ENCODE measurements at regions not wholly inside any gene's neighbourhood (a gene's known extent, or its start where the extent isn't known, plus 50 kb on each side); places are given as distances from the start of the nearest gene placed in this dataset.
"Not testable (repeated sequence)": the region's sequence is repeated elsewhere in the genome, so short reads cannot be mapped to it uniquely, and the experiment has no call there.

DNA sequence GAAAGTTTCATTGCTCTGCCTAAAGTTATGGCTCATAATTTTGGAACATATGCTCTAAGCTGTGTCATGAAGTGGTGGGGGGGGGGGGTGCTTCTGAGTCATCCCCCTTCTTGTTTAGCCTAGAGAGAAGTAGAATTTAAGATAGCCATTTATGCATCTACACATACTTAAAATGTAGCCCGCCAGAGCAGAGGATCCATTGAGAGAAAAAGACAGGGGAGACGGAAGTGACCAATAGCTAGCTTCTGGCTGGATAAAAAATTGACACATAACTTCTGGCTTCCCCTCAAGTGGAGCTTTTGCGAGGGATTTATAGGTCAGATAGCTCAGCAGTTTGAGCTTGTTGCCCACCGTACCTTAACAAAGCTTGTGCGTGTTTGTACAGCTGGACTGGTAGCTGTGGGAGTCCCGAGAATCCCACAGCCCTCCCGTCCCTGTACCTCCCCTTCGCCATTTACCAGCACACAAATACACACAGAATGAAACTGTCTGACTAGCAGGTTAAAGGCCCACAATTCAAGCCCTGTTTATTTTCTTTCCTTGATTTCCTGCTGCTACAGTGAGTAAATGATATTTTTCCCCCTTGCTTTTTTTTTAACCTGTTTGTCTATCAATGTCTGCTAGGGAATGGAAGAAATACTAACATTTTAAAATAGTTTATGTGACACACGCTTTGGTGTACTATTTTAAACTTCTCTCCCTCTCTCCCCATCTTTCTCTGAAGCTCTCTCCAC lies 232.6 kb upstream of the FERD3L start:
- intact Hi-C loops (cut with micrococcal nuclease), result no loop called here

- intact Hi-C loops (cut with micrococcal nuclease), result no loop called here
Measured at GRCh38 chr7:19376538-19376937, 231.3 kb upstream of the FERD3L start.

DNA sequence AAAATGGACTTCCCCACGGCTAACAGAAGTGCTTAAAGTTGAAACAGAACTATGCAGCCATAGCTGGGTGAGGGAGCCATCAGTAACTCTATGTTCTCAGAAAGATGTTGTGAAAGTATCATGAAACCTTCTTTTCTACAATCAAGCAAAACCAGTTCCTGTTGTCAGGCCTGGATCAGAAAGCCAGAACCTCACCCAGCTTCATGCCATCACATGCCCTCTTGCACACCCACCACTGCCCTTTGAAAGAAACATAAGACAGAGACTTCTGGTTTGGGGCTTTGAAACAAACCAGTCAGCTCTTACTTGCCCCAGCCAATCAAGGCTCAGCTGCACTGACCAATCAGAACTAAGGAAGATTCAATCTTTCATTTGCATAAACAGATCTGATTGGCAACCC lies 230.8 kb upstream of the FERD3L start:
- intact Hi-C loops (cut with micrococcal nuclease), result no loop called here

DNA sequence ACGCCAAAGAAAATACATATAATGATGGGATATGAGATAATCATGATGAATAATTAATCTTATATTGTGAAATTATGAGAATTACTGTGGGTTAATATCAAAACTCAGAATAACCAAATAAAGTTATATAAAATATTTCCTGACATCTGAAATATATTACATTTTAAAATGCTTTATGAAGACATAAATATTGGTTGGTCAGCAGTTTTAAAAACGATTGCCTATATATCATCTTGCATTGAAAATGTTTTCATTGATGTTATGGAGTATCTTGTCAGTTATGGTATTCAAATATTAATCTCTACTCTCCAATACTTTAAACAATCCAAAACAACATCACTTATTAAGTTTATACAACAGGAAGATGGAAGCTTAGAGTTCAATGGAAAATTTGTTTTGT lies 228.1 kb upstream of the FERD3L start:
- intact Hi-C loops (cut with micrococcal nuclease), result no loop called here

DNA sequence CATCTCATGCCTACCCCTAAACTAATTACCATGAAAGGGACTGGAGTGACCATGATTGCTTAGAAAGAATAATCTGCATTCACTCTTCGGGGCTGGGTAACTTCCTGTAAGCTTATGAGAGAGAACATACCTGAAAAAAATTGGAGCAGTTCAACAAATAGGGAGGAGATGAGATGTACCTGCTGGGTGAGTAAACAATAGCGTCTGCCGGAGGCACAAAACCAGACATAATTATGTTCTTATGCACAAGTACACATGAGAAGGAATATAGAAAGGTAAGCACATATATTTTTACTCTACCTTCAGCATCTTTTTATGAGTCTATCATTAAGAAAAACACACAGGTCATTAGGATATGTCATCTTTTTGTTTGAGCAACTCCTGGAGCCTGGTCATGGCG lies 224.6 kb upstream of the FERD3L start:
- intact Hi-C loops (cut with micrococcal nuclease), result no loop called here

DNA sequence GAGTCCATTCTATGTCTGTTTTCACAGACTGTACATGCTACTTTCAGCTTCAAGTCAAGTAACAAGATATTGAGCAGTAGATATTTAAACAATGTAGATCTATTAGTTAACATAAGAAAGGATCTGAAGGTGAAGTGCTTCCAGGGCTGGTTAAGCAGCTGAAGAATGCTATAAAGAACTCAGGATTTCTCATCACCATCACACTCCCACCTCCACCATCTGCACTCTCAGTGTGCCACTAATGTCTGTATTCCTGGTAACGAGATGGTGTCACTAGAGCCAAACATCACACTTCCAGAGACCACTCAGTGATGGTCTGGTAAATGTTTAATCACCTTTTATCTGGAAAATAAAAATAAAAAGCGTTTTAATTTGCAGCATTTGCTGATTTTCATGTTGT lies 224.0 kb upstream of the FERD3L start:
- intact Hi-C loops (cut with micrococcal nuclease), result no loop called here

GRCh38 chr7:19368491-19368925 lies 223.3 kb upstream of the FERD3L start:
- intact Hi-C loops (cut with micrococcal nuclease), result no loop called here

DNA sequence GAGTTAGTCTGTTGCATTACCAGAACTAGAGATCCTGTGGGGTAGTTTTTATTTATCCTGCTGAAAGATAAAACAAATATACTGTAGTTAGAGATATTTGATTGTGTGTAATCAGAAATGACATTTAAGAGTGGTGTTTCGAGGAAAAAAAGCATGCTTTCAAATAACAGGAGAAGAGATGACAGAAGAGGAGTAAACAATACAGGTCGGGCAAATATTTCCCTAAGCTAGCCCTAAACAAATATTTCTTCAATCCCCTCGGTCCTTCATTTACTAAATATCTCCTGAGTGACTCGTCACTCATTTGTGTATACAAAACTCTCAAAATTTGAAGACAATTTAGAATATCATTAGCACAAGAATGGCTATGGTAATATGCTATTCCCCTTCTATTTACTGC lies 219.7 kb upstream of the FERD3L start:
- intact Hi-C loops (cut with micrococcal nuclease), result no loop called here

- intact Hi-C loops (cut with micrococcal nuclease), result no loop called here
Measured at GRCh38 chr7:19362099-19362498, 216.9 kb upstream of the FERD3L start.

DNA sequence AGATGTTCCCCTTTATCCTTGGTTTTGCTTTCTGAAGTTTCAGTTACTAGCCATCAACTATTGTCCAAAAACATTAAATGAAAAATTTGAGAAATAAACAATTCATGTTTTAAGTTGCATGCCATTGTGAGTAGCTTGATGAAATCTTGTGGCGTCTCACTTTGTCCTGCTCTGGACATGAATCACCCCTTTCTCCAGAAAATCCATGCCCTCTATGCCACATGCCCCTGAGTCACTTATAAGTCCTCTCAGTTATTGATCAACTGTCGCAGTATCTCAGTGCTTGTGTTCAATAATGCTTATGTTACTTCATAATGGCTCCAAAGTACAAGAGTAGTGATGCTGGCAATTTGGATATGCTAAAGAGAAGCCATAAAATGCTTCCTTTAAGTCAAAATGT lies 208.0 kb upstream of the FERD3L start:
- intact Hi-C loops (cut with micrococcal nuclease), result no loop called here

DNA sequence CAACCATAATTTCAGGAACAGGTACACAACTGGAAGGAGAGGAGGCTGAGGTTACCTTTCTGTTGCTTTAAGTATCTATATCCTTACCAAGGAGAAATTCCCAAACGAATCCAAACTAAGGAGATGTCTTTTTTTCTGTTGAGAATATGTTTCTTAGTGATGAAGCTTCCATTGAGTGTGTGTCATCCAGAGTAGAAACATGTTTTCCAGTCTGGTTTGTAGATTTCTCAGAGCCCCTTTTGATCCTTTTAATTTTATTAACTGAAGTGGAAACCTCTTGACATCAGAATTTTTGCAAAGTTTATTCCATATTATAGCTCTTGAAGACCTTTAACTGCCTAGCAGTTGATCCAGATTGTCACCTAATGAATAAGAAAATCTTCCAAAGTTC lies 207.1 kb upstream of the FERD3L start:
- intact Hi-C loops (cut with micrococcal nuclease), result no loop called here

DNA sequence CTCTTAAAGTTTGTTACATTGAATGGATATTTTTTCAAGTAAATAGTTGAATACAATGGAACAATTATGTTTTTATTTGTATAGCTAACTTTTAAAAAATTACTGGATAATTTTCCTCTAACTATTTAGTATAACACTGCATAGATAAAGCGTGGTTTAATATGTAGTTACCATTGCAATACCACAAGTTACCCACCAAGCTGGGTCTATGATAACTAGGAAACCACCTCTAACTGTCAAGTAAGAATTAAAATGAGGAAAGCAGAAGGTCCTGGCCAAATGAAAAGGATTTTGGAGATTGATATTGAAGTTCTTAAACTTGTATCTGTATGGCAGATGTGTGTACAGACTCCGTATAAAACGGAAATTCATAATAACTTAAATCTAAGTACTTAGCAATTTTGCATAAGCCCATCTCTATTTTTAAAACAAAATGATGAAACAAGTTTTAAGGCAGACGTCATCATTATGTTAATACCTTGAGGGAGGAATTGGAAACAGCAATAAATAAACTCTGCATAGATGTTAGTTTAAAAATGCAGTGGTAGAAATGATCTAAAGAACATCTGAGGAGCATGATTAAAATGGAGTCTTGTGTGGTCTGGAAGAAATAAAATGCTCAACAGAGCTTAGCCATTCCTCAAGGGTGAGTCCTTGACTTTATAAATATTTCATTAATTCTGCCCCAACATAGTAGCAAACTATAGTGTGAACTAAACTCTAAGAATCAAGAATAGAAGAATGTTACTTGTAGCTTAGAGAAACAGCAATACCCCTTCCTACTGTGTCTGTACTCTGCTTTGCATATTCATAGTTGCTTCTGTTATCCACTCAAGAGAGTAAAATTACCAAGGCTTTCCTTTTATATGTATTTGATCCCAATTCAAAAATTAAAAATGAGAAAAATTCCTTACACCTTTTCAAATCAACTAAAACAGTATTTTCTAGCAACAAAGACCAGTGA lies 206.4 kb upstream of the FERD3L start:
- intact Hi-C loops (cut with micrococcal nuclease), result no loop called here

DNA sequence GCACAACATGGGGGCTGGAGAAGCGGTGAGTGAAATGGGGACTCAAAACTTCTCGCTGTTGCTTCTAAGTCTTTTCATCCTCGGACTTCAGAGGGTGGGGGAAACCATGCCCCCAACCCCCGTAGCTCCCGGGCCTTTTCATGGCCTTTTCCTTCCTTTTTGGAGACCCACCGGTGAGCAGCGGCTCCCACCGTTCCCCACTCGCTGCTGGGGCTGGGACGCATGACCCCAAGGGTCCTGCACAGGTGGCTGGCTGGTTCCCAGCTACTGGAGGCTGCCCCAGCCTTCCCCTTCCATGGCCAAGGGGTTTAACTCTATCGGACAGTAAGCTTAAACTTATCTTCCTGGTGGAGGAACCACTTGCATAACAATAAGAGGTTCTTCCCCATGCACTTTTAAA lies 194.3 kb upstream of the FERD3L start:
- intact Hi-C loops (cut with micrococcal nuclease), result no loop called here

DNA sequence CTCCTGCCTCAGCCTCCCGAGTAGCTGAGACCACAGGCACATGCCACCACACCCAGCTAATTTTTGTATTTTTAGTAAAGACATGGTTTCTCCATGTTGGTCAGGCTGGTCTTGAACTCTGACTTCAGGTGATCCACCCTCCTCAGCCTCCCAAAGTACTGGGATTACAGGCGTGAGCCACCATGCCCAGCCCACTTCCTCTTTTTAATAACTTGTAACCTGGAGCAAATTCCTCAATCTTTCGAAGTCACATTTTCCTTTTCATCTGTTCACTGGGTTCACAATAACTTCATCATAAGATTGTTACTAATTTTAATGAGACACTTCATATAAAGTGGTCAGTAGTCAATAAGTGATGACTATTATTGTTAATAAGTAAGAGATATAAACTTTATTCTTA lies 193.3 kb upstream of the FERD3L start:
- intact Hi-C loops (cut with micrococcal nuclease), result not testable (repeated sequence)

GRCh38 chr7:19336836-19337383 lies 191.7 kb upstream of the FERD3L start:
- intact Hi-C loops (cut with micrococcal nuclease), result no loop called here

DNA sequence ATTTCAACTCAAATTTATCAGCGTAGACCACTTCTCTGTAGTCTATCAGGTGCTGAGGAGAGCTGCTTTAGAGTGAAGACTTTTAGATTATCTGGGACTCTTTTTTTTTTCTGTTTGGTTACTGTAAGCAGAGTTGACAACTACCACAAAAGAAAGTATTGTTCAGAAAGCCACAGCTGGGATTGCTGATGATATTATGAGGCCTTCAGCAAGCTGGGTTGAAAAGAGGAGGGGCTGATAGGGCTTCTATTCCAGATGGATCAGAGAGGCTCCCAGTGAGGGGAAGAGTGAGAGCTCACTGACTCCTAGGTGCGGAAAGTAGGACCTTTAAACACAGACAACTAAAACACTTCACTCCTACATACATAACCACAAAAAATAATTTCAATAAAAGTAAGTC lies 188.5 kb upstream of the FERD3L start:
- intact Hi-C loops (cut with micrococcal nuclease), result no loop called here

DNA sequence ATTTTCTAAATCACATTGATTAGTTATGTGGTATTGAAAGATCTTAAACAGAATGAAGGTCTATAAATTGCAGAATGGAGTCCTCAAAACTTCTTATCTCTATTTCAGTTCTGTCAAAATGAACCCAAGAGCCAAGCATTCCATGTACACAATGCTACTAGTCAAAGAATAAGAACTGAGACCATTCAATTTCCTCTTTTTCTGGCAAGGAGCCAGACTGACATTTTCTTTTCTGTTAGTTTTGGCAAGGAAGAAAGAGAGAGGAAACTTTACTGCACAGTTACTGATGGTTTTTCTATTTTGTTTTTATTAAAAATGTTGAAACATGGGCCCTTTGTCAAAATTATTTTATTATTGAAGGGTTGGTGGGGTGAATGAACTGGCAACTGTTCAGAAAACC lies 181.8 kb upstream of the FERD3L start:
- intact Hi-C loops (cut with micrococcal nuclease), result no loop called here

DNA sequence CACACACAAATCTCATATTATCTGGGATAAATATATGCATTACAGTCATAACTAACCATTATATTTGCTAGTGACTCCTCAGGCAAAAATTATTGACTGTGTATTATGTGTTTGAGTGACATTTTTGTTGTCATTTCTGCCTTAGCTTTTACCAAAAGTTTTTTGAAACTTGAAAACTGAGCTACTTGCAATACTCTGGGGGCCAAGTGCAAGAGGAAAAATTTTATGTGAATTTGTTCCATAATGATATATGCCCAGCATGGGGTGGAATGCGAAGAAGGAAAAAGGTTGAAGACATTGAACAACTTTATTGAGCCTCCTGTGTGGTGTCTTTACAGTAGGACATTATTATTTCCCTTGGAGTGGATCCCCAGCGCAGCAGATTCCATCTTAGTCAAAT lies 176.8 kb upstream of the FERD3L start:
- intact Hi-C loops (cut with micrococcal nuclease), result no loop called here

DNA sequence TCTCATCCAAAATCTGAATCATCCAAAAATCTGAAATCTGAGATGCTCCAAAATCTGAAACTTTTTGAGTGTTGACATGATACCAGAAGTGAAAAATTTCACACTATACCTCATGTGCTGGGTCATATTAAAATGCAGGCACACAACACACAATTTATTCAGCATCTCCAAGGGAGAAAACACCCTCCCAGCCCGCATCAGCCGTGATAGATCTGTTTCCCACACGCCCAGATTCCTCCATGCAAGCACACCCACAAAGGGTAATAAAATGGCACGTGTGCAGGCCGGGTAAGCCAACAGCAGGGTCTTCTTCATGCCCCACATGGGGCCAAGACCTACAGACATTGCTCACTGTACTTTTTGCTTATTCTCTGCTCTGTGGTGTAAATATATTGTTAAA lies 173.1 kb upstream of the FERD3L start:
- intact Hi-C loops (cut with micrococcal nuclease), result no loop called here

DNA sequence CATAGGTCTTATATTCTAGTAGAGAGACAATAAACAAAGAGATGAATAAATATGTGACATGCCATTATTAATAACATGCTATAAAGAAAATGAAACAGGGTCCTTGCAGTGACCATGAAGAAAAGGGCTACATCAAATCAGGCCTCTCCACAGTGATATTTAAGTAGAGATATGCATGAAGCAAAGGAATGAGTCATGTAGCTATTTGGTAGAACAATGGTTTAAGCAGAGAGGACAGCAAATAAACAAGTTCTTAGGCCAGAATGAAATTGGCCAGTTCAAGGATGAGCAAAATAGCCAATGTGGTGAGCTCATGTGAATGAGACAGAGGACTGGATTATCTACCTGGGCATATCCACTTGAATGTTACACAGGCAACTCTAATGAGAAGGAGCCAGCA lies 172.2 kb upstream of the FERD3L start:
- intact Hi-C loops (cut with micrococcal nuclease), result no loop called here

DNA sequence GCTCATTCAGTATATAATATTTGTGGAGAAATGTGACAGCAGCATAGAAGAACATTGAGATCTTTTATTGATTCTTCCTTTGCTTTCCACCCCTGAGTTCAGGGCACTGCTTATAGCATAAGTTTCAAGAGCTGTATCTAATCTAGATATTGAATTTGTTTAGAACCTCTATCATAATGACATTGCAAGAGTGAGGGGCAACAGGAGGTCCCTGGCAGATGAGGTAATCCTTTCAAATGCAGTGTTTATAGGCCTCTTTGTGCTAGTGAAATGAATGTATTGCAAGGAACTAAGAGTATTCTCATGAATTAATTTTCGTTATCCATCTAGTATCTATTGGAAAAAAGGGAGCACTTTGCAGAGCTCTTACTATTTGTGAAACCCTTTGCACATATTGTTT lies 167.2 kb upstream of the FERD3L start:
- intact Hi-C loops (cut with micrococcal nuclease), result no loop called here

DNA sequence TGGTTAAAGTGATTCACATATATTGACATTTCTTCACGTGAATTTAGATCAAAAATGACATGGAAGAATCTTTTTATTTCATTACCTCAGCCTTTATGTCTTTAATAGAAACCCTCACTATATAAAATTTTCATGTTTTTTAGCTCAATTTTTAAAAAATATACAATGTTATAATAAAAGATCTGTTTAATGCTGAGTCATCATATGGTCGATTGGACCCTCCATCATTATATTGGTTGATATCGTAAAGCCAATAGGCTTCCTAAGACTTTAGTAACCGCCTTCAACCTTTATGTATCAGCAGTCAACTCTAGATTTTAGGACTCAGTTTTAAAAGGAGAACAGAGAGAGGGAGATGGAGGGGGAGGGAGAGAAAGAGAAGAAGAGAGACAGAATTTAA lies 162.3 kb upstream of the FERD3L start:
- intact Hi-C loops (cut with micrococcal nuclease), result no loop called here

All from T-helper 1 cell treated with Interleukin-12 subunit alpha and Interleukin-12 subunit beta and Interleukin-4 antibody, amounts not matched to agents 30 ng/mL and 1 ng/mL, for 36 hours (primary cell).